ENCODE measurements at regions not wholly inside any gene's neighbourhood (a gene's known extent, or its start where the extent isn't known, plus 50 kb on each side); places are given as distances from the start of the nearest gene placed in this dataset.
A peak's percentile ranks its signal among the peaks of the same experiment; 100 is the strongest.
"Not testable (repeated sequence)": the region's sequence is repeated elsewhere in the genome, so short reads cannot be mapped to it uniquely, and the experiment has no call there.

DNA sequence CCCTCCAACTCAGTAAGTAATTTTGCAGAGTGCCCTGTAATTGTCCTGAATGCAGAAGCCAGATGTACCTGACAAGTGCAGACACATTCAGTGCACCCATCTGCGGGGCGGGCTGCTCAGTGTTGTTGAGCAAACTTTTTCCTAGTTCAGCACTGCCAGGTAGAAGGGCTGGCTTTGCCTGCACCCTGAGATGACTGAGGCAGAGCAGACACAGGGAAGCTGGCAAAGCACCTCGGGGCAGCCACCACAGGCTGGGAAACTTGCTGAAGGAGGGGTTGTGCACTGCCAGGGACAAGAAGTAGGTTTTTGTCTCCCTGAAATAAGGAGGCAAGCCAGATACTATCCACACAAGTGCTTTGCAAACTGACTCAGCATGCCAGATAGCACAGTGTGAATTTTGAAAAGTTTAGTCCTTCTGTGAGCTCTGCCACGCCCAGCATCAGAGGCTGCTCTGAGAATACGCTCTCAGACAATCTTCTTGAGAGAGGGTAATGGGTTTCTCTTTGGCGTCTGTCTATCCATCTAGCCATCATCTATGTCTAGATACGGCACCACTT, 62.3 kb downstream of the SOWAHC start:
- WGBS, 2 donors, result 57 to 71% methylated on average over 7 of the region's 7 CpGs
- no peaks in the 10 kb centered on the region for H3K36me3 ChIP-seq
- H3K27ac ChIP-seq, result peak overlapping the region; percentile 16 to 87 (median 54)
- intact Hi-C loops (cut with DNase I), result loop anchor here (10.0 kb wide), 1 partner anchor 62 kb away; the partner anchor contains the start of genes SEPTIN10 and SOWAHC
- no peaks in the 10 kb centered on the region for H3K9me3 ChIP-seq
- H3K27me3 ChIP-seq, result no peaks in the 10 kb centered on the region
- H3K4me1 ChIP-seq, result peaks cover 35 to 61% of the 10 kb centered on the region in 2 donors
- TF ChIP-seq, protein P1, sequence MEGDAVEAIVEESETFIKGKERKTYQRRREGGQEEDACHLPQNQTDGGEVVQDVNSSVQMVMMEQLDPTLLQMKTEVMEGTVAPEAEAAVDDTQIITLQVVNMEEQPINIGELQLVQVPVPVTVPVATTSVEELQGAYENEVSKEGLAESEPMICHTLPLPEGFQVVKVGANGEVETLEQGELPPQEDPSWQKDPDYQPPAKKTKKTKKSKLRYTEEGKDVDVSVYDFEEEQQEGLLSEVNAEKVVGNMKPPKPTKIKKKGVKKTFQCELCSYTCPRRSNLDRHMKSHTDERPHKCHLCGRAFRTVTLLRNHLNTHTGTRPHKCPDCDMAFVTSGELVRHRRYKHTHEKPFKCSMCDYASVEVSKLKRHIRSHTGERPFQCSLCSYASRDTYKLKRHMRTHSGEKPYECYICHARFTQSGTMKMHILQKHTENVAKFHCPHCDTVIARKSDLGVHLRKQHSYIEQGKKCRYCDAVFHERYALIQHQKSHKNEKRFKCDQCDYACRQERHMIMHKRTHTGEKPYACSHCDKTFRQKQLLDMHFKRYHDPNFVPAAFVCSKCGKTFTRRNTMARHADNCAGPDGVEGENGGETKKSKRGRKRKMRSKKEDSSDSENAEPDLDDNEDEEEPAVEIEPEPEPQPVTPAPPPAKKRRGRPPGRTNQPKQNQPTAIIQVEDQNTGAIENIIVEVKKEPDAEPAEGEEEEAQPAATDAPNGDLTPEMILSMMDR (IDR thresholded peaks at IDR 0.05), result no peak
- TF ChIP-seq POLR2A (IDR thresholded peaks at IDR 0.05), result no peak
- no peak overlapping the region for H3K4me3 ChIP-seq (replicated peaks in 1 of 3)
- DNase-seq, result peak; percentile 43 to 51

DNA sequence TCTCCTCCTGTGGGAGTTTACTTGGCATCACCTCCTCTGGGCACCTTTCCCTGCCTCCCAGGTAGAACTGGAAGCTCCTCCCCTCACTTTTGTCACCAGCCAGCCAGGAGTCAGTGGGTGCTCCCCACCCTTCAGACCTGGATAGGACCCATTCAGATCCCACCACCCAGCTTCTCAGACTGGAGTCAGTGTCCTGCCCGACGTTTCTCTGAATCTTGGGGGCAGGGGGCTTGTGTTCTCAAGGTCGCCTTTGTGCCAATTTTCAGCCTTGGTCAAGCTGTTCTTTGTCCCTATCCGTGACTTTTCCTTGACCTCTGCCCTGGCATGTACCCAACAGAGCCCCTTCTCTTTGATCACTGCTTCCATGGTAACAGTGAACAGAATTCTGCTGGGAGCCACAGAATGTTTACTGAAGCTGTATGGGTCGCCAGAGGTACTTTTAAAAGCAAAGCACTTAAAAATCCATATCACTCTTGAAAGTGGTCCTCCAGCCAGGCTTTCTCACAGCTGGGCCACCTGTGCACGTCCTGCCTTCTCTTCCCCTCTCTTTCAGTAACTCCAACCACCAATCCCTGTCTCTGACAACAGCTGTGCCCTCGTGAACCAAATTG, 63.1 kb downstream of the SOWAHC start:
- H3K27me3 ChIP-seq, result not testable (repeated sequence)
- 35 to 36% methylated on average over 7 of the region's 7 CpGs for WGBS, 2 donors
- intact Hi-C loops (cut with DNase I), result loop anchor here (10.0 kb wide), 1 partner anchor 62 kb away; the partner anchor contains the start of genes SEPTIN10 and SOWAHC

DNA sequence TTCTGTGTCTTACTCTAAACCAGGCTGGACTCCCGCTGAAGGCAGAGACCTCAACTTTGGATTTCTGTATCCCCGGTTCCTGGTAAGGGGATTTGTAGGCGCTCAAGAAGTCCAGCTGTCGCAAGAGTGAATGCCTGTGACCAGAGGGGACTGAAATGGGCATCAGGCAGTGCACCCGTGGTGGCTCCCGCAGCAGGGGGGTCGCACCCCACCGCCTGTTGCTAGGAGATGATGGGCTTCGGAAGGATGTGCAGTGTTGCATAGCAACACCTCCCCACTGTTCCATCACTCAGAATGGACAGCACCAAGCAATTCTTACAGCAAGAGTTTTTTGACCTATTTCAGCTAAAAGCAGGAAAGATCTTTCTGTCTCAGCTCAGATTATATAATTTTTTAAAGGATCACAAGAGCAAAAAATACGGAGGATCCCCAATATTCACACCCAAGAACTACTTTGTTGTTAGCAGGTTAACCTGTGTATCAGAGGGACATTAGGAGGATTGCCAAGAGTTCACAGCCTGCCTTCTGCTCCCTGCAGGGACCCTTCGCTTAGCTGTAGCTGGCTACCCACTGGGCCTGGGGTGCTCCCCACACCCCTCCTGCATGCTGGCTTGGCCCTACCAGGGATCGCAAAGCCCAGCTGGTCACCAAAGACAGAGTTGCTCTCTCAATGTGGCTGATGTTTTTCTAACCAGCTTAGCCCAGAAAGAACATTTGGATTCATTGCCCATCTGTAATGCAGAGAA, 63.8 kb downstream of the SOWAHC start:
- no peaks in the 10 kb centered on the region for H3K9me3 ChIP-seq
- 74 to 76% methylated on average over 12 of the region's 12 CpGs for WGBS, 2 donors
- no peaks in the 10 kb centered on the region for H3K27me3 ChIP-seq
- H3K36me3 ChIP-seq, result no peaks in the 10 kb centered on the region
- peaks cover 35 to 68% of the 10 kb centered on the region in 2 donors for H3K4me1 ChIP-seq
- DNase-seq, result no peak
- TF ChIP-seq, protein P1 (IDR thresholded peaks at IDR 0.05), result no peak
- TF ChIP-seq POLR2A (IDR thresholded peaks at IDR 0.05), result no peak
- H3K27ac ChIP-seq, result peak overlapping the region; percentile 81 to 89 (median 87)
- no peak overlapping the region for H3K4me3 ChIP-seq (replicated peaks in 1 of 3)
- intact Hi-C loops (cut with DNase I), result loop anchor here (10.0 kb wide), 1 partner anchor 63 kb away; the partner anchor contains the start of genes SEPTIN10 and SOWAHC

More for the DNA sequence above, 63.1 kb downstream of the SOWAHC start:
- Histone ChIP-seq H3K4me1 (peaks cover 35 to 65% of the 10 kb centered on the region in 2 donors), H3K27ac (peak overlapping the region; percentile 81 to 89 (median 87))
- not testable (repeated sequence) for H3K4me3 ChIP-seq (replicated peaks in 1 of 3); H3K36me3 ChIP-seq; H3K9me3 ChIP-seq
- DNase-seq, result peak; percentile 71 to 72

DNA sequence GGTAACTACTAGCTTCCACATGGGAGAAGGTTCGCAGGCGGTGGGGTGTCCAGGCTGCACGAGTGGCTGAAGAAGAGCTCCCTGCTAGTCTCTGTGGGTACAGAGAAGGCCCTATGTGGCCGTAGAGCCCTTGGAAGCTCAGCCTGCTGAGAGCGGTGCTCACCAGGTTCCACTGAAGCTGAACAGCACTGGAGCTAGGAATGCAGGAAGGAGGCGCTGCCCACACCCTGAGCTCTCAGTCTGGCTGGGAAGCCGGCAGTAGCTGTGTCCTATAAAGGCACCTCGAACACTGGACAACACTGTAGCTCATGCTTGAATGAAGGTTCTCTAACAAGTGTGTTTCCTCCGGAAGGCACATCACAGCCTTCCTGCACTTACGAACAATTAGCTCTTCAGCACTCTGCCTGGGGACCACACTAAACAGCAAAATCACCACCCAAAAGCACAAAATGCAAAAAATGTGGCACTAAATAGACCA, 64.6 kb downstream of the SOWAHC start:
- H3K4me3 ChIP-seq (replicated peaks in 1 of 3); H3K9me3 ChIP-seq; H3K36me3 ChIP-seq; H3K27me3 ChIP-seq: not testable (repeated sequence)
- DNase-seq, result peak; percentile 81 to 84
- intact Hi-C loops (cut with DNase I), result loop anchor here (10.0 kb wide), 1 partner anchor 64 kb away; the partner anchor contains the start of genes SEPTIN10 and SOWAHC
- peaks cover 40 to 75% of the 10 kb centered on the region in 2 donors for H3K4me1 ChIP-seq
- peak overlapping the region; percentile 81 to 89 (median 87) for H3K27ac ChIP-seq
- 27 to 30% methylated on average over 7 to 10 of the region's 10 CpGs for WGBS, 2 donors

DNA sequence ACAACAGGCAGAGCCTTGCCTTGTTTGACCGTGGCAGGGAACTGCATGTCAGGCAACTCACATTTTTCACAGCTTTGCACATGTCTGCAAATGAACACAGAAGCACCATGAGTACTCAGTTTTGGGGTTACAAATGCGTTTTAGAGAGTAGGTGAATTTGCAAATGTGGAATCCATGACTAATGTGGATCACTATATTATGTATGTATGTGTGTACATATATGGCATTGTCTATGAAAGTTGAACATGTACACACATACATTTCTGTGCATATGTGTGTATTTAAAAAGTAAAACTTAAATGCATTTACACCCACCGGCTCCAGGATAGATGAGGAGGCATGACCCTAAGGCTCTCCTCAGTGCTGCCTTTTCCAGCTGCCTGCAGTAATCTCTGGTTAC, 65.1 kb downstream of the SOWAHC start:
- WGBS, 2 donors, result 38 to 59% methylated on average over 3 of the region's 3 CpGs
- H3K36me3 ChIP-seq, result no peaks in the 10 kb centered on the region
- H3K4me3 ChIP-seq (replicated peaks in 1 of 3), result no peak overlapping the region
- intact Hi-C loops (cut with DNase I), result loop anchor here (10.0 kb wide), 1 partner anchor 64 kb away; the partner anchor contains the start of genes SEPTIN10 and SOWAHC
- H3K27me3 ChIP-seq, result no peaks in the 10 kb centered on the region
- peaks cover 40 to 75% of the 10 kb centered on the region in 2 donors for H3K4me1 ChIP-seq
- no peak for TF ChIP-seq POLR2A (IDR thresholded peaks at IDR 0.05)
- TF ChIP-seq, protein P1 (IDR thresholded peaks at IDR 0.05), result no peak
- H3K9me3 ChIP-seq, result no peaks in the 10 kb centered on the region
- H3K27ac ChIP-seq, result peak overlapping the region; percentile 31 to 87 (median 81)
- DNase-seq, result no peak

Data from thyroid gland (tissue), 4 donors.